C4-2B (cell line): ENCODE measurements at regions not wholly inside any gene's neighbourhood (a gene's known extent, or its start where the extent isn't known, plus 50 kb on each side); places are given as distances from the start of the nearest gene placed in this dataset.

Source experiments
- ZFX ChIP-seq: fragments of 450-650 bp; IDR thresholded peaks from 2 replicates; pipeline ENCODE4 v1.6.1; 2017
- TF ChIP-seq, protein P1 (sequence below): fragments of 450-650 bp; conservative IDR thresholded peaks from 2 replicates; pipeline ENCODE4 v1.5.1; 2017; ENCODE audit warnings: mild to moderate bottlenecking

GRCh38 chr13:49859560-49859959, 67.1 kb upstream of the KPNA3 start:
- no peak for TF ChIP-seq ZFX
- TF ChIP-seq, protein P1, sequence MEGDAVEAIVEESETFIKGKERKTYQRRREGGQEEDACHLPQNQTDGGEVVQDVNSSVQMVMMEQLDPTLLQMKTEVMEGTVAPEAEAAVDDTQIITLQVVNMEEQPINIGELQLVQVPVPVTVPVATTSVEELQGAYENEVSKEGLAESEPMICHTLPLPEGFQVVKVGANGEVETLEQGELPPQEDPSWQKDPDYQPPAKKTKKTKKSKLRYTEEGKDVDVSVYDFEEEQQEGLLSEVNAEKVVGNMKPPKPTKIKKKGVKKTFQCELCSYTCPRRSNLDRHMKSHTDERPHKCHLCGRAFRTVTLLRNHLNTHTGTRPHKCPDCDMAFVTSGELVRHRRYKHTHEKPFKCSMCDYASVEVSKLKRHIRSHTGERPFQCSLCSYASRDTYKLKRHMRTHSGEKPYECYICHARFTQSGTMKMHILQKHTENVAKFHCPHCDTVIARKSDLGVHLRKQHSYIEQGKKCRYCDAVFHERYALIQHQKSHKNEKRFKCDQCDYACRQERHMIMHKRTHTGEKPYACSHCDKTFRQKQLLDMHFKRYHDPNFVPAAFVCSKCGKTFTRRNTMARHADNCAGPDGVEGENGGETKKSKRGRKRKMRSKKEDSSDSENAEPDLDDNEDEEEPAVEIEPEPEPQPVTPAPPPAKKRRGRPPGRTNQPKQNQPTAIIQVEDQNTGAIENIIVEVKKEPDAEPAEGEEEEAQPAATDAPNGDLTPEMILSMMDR = no peak
